ENCODE measurements at regions not wholly inside any gene's neighbourhood (a gene's known extent, or its start where the extent isn't known, plus 50 kb on each side); places are given as distances from the start of the nearest gene placed in this dataset.

GRCh38 chr13:63199508-63199907 is 1783.9 kb upstream of the PCDH20 start:
- no peak overlapping the region for H3K27ac ChIP-seq
- no peak for TF ChIP-seq CTCF (conservative IDR thresholded peaks at IDR 0.05)

GRCh38 chr13:63198071-63198470 is 1782.4 kb upstream of the PCDH20 start:
- H3K27ac ChIP-seq: no peak overlapping the region
- no peak for TF ChIP-seq CTCF (conservative IDR thresholded peaks at IDR 0.05)

GRCh38 chr13:63195726-63196125 is 1780.1 kb upstream of the PCDH20 start:
- TF ChIP-seq CTCF (conservative IDR thresholded peaks at IDR 0.05): no peak
- H3K27ac ChIP-seq: no peak overlapping the region

- no peak for TF ChIP-seq CTCF (conservative IDR thresholded peaks at IDR 0.05)
Observed at GRCh38 chr13:63190742-63191141, 1775.1 kb upstream of the PCDH20 start.

GRCh38 chr13:63190219-63190618 is 1774.6 kb upstream of the PCDH20 start:
- H3K27ac ChIP-seq: no peak overlapping the region
- no peak for TF ChIP-seq CTCF (conservative IDR thresholded peaks at IDR 0.05)

More at GRCh38 chr13:63190742-63191141, 1775.1 kb upstream of the PCDH20 start:
- no peak overlapping the region for H3K27ac ChIP-seq

GRCh38 chr13:63189712-63190111 is 1774.1 kb upstream of the PCDH20 start:
- no peak overlapping the region for H3K27ac ChIP-seq
- TF ChIP-seq CTCF (conservative IDR thresholded peaks at IDR 0.05): no peak

- H3K27ac ChIP-seq: no peak overlapping the region
- TF ChIP-seq CTCF (conservative IDR thresholded peaks at IDR 0.05): no peak
Observed at GRCh38 chr13:63184693-63185092, 1769.0 kb upstream of the PCDH20 start.

GRCh38 chr13:63175536-63175935 is 1759.9 kb upstream of the PCDH20 start:
- no peak for TF ChIP-seq CTCF (conservative IDR thresholded peaks at IDR 0.05)

More at GRCh38 chr13:63175536-63175935, 1759.9 kb upstream of the PCDH20 start:
- no peak overlapping the region for H3K27ac ChIP-seq
